ENCODE measurements at regions not wholly inside any gene's neighbourhood (a gene's known extent, or its start where the extent isn't known, plus 50 kb on each side); places are given as distances from the start of the nearest gene placed in this dataset.

- WGBS: 78% methylated on average over 10 of the region's 10 CpGs
- Histone ChIP-seq H3K27me3 (no peaks in the 10 kb centered on the region), H3K27ac (no peak overlapping the region), H3K9me3 (no peaks in the 10 kb centered on the region), H3K4me1 (no peaks in the 10 kb centered on the region), H3K36me3 (no peaks in the 10 kb centered on the region), H3K4me3 (no peak overlapping the region)
- DNase-seq (ENCODE audit: low spot score in 2 of 2): no peak
- TF ChIP-seq POLR2A (IDR thresholded peaks at IDR 0.05) (no peak), EP300 (IDR thresholded peaks at IDR 0.05) (no peak)
These were observed 93.9 kb downstream of the C11orf91 start for GRCh38 chr11:33606762-33607161.

DNA sequence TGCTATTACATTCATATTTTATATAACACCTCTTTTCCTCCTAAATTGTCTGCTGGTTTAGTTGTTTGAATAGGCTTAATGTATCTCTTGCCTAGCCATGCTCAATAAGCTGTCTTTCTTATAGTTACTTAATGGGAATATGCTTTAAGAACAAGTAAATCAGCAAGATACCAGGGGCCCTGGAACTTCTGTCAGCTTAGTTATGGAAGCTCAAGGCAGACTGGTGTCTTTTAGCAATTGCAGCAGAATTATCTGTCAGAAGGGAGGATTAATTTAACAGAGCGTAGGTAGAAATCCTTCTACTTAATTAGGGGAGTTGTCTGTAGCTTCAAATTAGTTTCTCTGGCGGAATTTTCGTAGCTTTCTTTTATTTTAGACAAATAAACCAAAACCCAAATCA is 94.9 kb downstream of the C11orf91 start:
- TF ChIP-seq POLR2AphosphoS5 (IDR thresholded peaks at IDR 0.05): no peak
- no peak for TF ChIP-seq EP300 (IDR thresholded peaks at IDR 0.05)
- TF ChIP-seq POLR2A (IDR thresholded peaks at IDR 0.05): no peak
- TF ChIP-seq, protein P1, sequence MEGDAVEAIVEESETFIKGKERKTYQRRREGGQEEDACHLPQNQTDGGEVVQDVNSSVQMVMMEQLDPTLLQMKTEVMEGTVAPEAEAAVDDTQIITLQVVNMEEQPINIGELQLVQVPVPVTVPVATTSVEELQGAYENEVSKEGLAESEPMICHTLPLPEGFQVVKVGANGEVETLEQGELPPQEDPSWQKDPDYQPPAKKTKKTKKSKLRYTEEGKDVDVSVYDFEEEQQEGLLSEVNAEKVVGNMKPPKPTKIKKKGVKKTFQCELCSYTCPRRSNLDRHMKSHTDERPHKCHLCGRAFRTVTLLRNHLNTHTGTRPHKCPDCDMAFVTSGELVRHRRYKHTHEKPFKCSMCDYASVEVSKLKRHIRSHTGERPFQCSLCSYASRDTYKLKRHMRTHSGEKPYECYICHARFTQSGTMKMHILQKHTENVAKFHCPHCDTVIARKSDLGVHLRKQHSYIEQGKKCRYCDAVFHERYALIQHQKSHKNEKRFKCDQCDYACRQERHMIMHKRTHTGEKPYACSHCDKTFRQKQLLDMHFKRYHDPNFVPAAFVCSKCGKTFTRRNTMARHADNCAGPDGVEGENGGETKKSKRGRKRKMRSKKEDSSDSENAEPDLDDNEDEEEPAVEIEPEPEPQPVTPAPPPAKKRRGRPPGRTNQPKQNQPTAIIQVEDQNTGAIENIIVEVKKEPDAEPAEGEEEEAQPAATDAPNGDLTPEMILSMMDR (IDR thresholded peaks at IDR 0.05): no peak
- no peak for DNase-seq (ENCODE audit: low spot score in 2 of 2)
- no peaks in the 10 kb centered on the region for H3K36me3 ChIP-seq
- H3K4me1 ChIP-seq: no peaks in the 10 kb centered on the region
- H3K9me3 ChIP-seq: no peaks in the 10 kb centered on the region
- 82% methylated on average over 3 of the region's 3 CpGs for WGBS
- H3K27ac ChIP-seq: no peak overlapping the region
- no peak overlapping the region for H3K4me3 ChIP-seq
- H3K27me3 ChIP-seq: no peaks in the 10 kb centered on the region

- DNase-seq (ENCODE audit: low spot score in 2 of 2): no peak
- Histone ChIP-seq H3K27me3 (peaks cover 8% of the 10 kb centered on the region), H3K9me3 (peaks cover 7% of the 10 kb centered on the region), H3K4me1 (no peaks in the 10 kb centered on the region), H3K27ac (no peak overlapping the region), H3K4me3 (no peak overlapping the region), H3K36me3 (no peaks in the 10 kb centered on the region)
- WGBS: 70% methylated on average over 19 of the region's 19 CpGs
- TF ChIP-seq EP300 (IDR thresholded peaks at IDR 0.05): no peak
- TF ChIP-seq POLR2A (IDR thresholded peaks at IDR 0.05): no peak
- TF ChIP-seq, protein P1 (IDR thresholded peaks at IDR 0.05): no peak
- no peak for TF ChIP-seq POLR2AphosphoS5 (IDR thresholded peaks at IDR 0.05)
These were observed 102.1 kb downstream of the C11orf91 start for GRCh38 chr11:33598426-33599069.

GRCh38 chr11:33594188-33594587 is 106.4 kb downstream of the C11orf91 start:
- no peak overlapping the region for H3K27ac ChIP-seq
- TF ChIP-seq, protein P1 (IDR thresholded peaks at IDR 0.05): no peak
- no peak for TF ChIP-seq POLR2AphosphoS5 (IDR thresholded peaks at IDR 0.05)
- TF ChIP-seq POLR2A (IDR thresholded peaks at IDR 0.05): no peak
- TF ChIP-seq EP300 (IDR thresholded peaks at IDR 0.05): no peak
- no peaks in the 10 kb centered on the region for H3K4me1 ChIP-seq
- H3K4me3 ChIP-seq: no peak overlapping the region
- H3K27me3 ChIP-seq: peaks cover 5% of the 10 kb centered on the region
- peaks cover 7% of the 10 kb centered on the region for H3K9me3 ChIP-seq
- no peak for DNase-seq (ENCODE audit: low spot score in 2 of 2)
- no peaks in the 10 kb centered on the region for H3K36me3 ChIP-seq

DNA sequence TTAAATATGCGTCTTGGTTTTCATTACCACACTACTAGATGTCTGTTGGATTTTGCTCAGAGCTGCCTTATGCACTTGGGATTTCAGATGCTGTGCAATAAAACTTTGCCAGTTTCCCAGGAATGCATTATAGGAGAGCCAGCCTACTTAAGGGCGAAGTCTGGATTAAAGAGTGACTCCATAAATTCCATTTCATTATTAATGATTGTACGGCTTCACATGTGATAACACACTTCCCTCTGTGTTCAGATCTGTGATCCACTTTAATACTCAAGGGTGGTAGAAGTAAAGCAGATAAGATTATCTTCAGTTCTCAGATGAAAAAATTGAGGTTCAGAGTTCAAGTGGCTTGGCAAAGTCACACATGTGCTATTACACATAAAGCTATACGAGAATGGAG is 110.2 kb downstream of the C11orf91 start:
- Histone ChIP-seq H3K4me3 (no peak overlapping the region), H3K4me1 (no peaks in the 10 kb centered on the region), H3K9me3 (peaks cover 7% of the 10 kb centered on the region), H3K27ac (no peak overlapping the region), H3K27me3 (no peaks in the 10 kb centered on the region), H3K36me3 (no peaks in the 10 kb centered on the region)
- no peak for DNase-seq (ENCODE audit: low spot score in 2 of 2)
- 77% methylated on average over 4 of the region's 4 CpGs for WGBS
- TF ChIP-seq POLR2A (IDR thresholded peaks at IDR 0.05): no peak
- no peak for TF ChIP-seq POLR2AphosphoS5 (IDR thresholded peaks at IDR 0.05)
- no peak for TF ChIP-seq EP300 (IDR thresholded peaks at IDR 0.05)
- TF ChIP-seq, protein P1 (IDR thresholded peaks at IDR 0.05): no peak

DNA sequence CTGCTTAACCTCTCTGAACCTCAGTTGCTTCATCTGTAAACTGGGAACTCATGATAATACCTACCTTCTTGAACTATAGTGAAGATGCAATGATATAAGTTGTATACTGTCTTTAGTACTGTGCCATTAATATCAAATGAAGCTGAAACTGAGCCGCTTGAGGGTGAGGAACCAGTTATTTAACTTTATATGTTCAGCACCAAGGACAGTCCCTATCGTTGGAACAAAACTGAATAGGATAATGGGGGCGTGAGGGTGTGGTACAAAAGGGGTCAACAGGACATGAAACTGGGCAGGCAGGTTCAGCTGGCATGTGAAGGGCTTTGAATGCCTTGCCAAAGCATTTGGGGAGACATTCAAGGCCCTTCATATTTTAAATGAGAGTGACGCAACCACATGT is 112.6 kb downstream of the C11orf91 start:
- H3K36me3 ChIP-seq: no peaks in the 10 kb centered on the region
- WGBS: 63% methylated on average over 4 of the region's 4 CpGs
- no peak overlapping the region for H3K27ac ChIP-seq
- TF ChIP-seq EP300 (IDR thresholded peaks at IDR 0.05) (no peak), POLR2AphosphoS5 (IDR thresholded peaks at IDR 0.05) (no peak), POLR2A (IDR thresholded peaks at IDR 0.05) (no peak)
- TF ChIP-seq, protein P1 (IDR thresholded peaks at IDR 0.05): no peak
- no peaks in the 10 kb centered on the region for H3K4me1 ChIP-seq
- no peaks in the 10 kb centered on the region for H3K9me3 ChIP-seq
- DNase-seq (ENCODE audit: low spot score in 2 of 2): no peak
- no peak overlapping the region for H3K4me3 ChIP-seq
- H3K27me3 ChIP-seq: no peaks in the 10 kb centered on the region

Data from suprapubic skin (tissue), 4 donors.